Heart right ventricle (tissue), 16 donors: ENCODE measurements at regions not wholly inside any gene's neighbourhood (a gene's known extent, or its start where the extent isn't known, plus 50 kb on each side); places are given as distances from the start of the nearest gene placed in this dataset.
A peak's percentile ranks its signal among the peaks of the same experiment; 100 is the strongest.

Source experiments
- ATAC-seq, 8 donors: fragments of 200-7000 bp; cut with Tn5 transposase; one replicate each; pipeline ENCODE4 v1.9.1; 2020; ENCODE audit warnings: mild to moderate bottlenecking in 8 of 8, moderate library complexity in 8 of 8, moderate number of reproducible peaks in 1 of 8
- DNase-seq, 2 donors: peaks; one replicate each; pipeline ENCODE4 v3.0.0-alpha.2; 2020
- H3K27ac ChIP-seq, 10 donors: fragments of 200-600 bp; sonication (generic) in 2 of 10; one replicate each; pipeline versions ENCODE4 v1.5.0 to v1.8.0; 2020 to 2022; ENCODE audit warnings: mild to moderate bottlenecking in 3 of 10
- H3K27me3 ChIP-seq, 7 donors: fragments of 200-600 bp; one replicate each; pipeline ENCODE4 v1.8.0; 2021 to 2022; ENCODE audit warnings: mild to moderate bottlenecking in 2 of 7
- H3K36me3 ChIP-seq, 9 donors: fragments of 200-600 bp; sonication (generic) in 1 of 9; one replicate each; pipeline versions ENCODE4 v1.5.0 to v1.8.0; 2020 to 2022; ENCODE audit warnings: mild to moderate bottlenecking in 2 of 9
- H3K4me1 ChIP-seq, 9 donors: fragments of 200-600 bp; sonication (generic) in 1 of 9; one replicate each; pipeline versions ENCODE4 v1.5.0 to v1.8.0; 2020 to 2022; ENCODE audit warnings: mild to moderate bottlenecking in 4 of 9
- H3K4me3 ChIP-seq, 10 donors: fragments of 200-600 bp; sonication (generic) in 2 of 10; one replicate each; pipeline versions ENCODE4 v1.5.0 to v1.8.0; 2020 to 2022; ENCODE audit warnings: mild to moderate bottlenecking in 7 of 10, moderate library complexity in 2 of 10
- H3K9me3 ChIP-seq, 11 donors: fragments of 200-600 bp in 10 of 11; sonication (generic) in 2 of 11; one replicate each; pipeline versions ENCODE4 v1.5.0 to v1.8.0; 2013 to 2022; ENCODE audit warnings: mild to moderate bottlenecking in 2 of 11, control low read depth in 1 of 11, moderate library complexity in 1 of 11
- CTCF ChIP-seq, 9 donors: fragments of 200-600 bp; sonication (generic) in 2 of 9; IDR thresholded peaks; one replicate each; pipeline versions ENCODE4 v1.5.0 to v1.8.0; 2021 to 2022; ENCODE audit warnings: antibody characterized with exemption in 9 of 9, mild to moderate bottlenecking in 5 of 9, moderate library complexity in 1 of 9
- WGBS, 2 donors: extraction: QIAGEN DNeasy Blood & Tissue Kit; methylation state at CpG; one replicate each; pipeline ENCODE4 v1.1.7; 2013; ENCODE audit warnings: inconsistent platforms in 1 of 2; 5-methylcytosine and 5-hydroxymethylcytosine counted together
- intact Hi-C, 10 donors: fragments of 100-400 bp; cut with DNase I; formaldehyde crosslinking; loops; one replicate each; pipeline versions ENCODE4 v1.11.1 to v1.14.2; 2022
- donor health status: Arrhythmogenic right ventricular cardiomyopathy.
- donor health status: ischemic (EF 13 %, LVEDD 7.1; RV severe dilation, severe dysfunction).
- donor health status: healthy with polysubstance abuse.
- donor health status: DM: no; HTN: yes; CAD: no.
- donor health status: DM: no; HTN: no; CAD: no.
- donor health status: ischemic (EF 25% LVEDD 6.9; RV normal size, moderate dysfunction).
- donor health status: ischemic (EF 25% LVEDD 5.7; RV mildly dilated, moderate dysfunction).
- donor health status: healthy.
- donor health status: DM: yes; HTN: yes; CAD: no.
- donor health status: Ischemic cardiomyopathy.
- donor health status: ischemic (EF 35%, LVEDD 5.7; RV mildly dilated, moderate dysfunction).
- donor health status: nonischemic (EF 11% LVEDD 7.7; RV severe dilation, severe dysfunction).
- donor health status: DM: yes; HTN: yes; CAD: no.
- donor health status: PGD.
- donor health status: ischemic (EF 29% LVEDD 5.4; RV normal size, mild dysfunction).
- donor health status: nonischemic (EF 23%, LVEDD 6.1; RV moderate dilation, normal function).

GRCh38 chr11:71144010-71144409, 108.4 kb downstream of the SHANK2 start:
- Histone ChIP-seq H3K4me1 (peaks cover 0 to 6% (median 0%) of the 10 kb centered on the region in 9 donors), H3K27ac (no peak overlapping the region), H3K9me3 (peaks cover 0 to 6% (median 0%) of the 10 kb centered on the region in 11 donors), H3K27me3 (peaks cover 0 to 33% (median 12%) of the 10 kb centered on the region in 7 donors), H3K36me3 (no peaks in the 10 kb centered on the region), H3K4me3 (no peak overlapping the region)
- DNase-seq = no peak
- ATAC-seq = no peak
- intact Hi-C loops = no loop called here
- TF ChIP-seq CTCF (IDR thresholded peaks at IDR 0.05) = no peak
- WGBS, 2 donors = 79 to 85% methylated on average over 5 of the region's 5 CpGs

DNA sequence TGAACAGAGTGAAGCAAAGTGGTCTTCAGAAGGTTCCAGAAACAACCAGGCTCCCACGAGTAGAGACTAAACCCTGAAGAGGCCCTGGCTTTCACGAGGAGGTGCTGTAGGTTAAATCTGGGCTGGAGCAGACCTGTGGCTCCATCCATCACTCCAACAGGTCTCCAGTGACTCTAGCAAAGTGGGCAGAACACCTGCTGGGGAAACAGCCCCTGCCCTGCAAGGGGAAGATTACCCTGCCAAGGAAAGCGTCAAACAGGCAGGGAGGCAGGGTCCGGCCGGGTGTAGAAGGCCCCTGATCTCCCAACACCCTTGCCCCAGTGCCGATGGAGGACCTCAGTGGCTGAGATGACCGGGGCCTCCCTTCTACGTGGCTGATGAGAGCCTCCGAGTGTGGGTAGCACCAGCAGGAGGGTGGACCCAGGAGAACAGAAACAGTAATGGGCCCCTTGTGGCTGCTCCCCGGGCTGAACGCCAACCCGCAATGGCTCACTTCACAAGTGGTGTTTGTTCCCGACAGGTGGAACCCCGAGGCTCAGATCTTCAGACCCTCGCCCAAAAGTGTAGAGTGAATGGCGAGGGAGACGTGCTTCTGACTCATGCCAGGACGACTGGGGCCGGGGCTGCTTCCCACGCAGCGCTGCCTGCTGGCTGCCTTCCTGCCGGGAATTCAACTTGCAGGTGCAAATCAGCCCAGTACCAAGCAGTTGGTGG, 112.0 kb downstream of the SHANK2 start:
- 82% methylated on average over 22 of the region's 22 CpGs for WGBS, 2 donors
- no peak for TF ChIP-seq CTCF (IDR thresholded peaks at IDR 0.05)
- intact Hi-C loops = no loop called here

DNA sequence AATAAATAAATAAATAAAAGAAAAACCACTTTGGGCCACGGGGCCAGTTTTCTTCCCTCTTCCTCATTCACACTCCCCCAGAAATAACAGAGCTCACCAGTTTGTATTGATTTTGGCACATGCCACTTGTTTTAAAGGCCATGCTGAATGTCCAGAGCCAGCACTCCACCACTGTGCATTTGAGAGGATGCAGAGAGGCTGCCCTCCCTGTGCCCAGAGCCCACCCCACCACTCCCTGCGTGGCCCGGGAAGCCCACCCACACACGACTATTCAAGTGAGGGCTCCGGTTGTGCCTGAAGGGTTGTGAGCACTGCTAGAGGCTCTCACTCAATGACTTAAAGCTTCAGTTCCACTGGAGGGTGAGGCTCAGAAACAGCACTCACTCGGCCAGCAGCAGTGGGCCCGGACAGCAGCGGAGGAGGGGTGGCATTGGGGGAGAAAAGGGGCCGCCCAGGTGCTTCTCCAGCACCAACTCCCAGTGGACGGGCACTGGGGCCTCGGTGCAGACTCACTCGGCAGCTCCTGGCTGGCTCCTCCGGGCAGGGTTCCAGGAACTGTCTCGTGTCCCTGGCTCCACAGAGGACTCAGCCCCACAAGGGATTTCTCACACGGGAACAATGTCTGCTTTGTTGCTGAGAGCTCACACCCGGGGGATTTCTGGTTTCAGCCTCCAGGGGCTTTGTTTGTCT, 112.7 kb downstream of the SHANK2 start:
- WGBS, 2 donors = 37 to 52% methylated on average over 16 of the region's 16 CpGs
- peak; percentile 19 to 63 for DNase-seq
- peaks cover 0 to 20% (median 3%) of the 10 kb centered on the region in 7 donors for H3K27me3 ChIP-seq
- no peak for TF ChIP-seq CTCF (IDR thresholded peaks at IDR 0.05)
- peak in 6 of 8 donors; percentile 38 to 84 (median 68) for ATAC-seq
- no peak overlapping the region for H3K4me3 ChIP-seq
- intact Hi-C loops = no loop called here
- peaks cover 0 to 6% (median 0%) of the 10 kb centered on the region in 9 donors for H3K4me1 ChIP-seq
- no peak overlapping the region for H3K27ac ChIP-seq
- H3K36me3 ChIP-seq = no peaks in the 10 kb centered on the region
- peaks cover 0 to 6% (median 0%) of the 10 kb centered on the region in 11 donors for H3K9me3 ChIP-seq

More for the DNA sequence above, 112.0 kb downstream of the SHANK2 start:
- Histone ChIP-seq H3K9me3 (peaks cover 0 to 6% (median 0%) of the 10 kb centered on the region in 11 donors), H3K27me3 (peaks cover 0 to 25% (median 5%) of the 10 kb centered on the region in 7 donors), H3K4me1 (peaks cover 0 to 6% (median 0%) of the 10 kb centered on the region in 9 donors), H3K4me3 (no peak overlapping the region), H3K36me3 (no peaks in the 10 kb centered on the region), H3K27ac (no peak overlapping the region)
- ATAC-seq = no peak
- DNase-seq = no peak

DNA sequence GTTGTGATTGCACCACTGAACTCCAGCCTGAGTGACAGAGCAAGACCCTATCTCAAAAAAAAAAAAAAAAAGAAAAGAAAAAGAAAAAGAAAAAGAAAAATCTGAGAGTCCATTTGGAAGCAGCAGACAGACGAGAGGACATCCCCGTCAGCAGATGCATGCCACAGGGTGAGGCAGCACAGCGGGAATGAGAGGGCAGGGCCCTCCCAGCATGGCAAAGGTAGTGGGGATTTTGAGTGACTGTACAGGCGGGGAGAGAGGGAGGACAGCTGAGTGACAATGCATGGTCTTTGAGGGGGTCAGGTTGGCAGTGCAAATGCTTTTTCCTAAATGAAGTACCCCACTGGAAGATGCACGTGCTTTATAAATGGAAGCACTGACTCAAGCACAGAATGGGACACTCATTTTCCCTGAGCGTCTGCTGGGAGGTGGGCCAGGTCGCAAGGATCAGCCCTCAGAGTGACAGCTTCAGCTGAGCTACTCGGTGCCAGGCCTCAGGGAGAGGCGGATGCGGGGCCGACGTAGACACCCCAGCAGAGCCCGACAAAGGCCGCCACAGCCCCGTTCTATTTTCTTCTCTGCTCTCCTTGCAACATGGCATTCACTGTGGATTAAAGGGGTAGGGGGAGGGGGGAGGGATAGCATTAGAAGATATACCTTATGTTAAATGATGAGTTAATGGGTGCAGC, 113.5 kb downstream of the SHANK2 start:
- Histone ChIP-seq H3K27ac (no peak overlapping the region), H3K4me1 (peaks cover 0 to 6% (median 0%) of the 10 kb centered on the region in 9 donors), H3K9me3 (peaks cover 0 to under 1% (median 0%) of the 10 kb centered on the region in 11 donors), H3K4me3 (no peak overlapping the region), H3K36me3 (no peaks in the 10 kb centered on the region), H3K27me3 (peaks cover 0 to 12% (median 0%) of the 10 kb centered on the region in 7 donors)
- 73 to 75% methylated on average over 15 of the region's 15 CpGs for WGBS, 2 donors
- intact Hi-C loops = no loop called here
- no peak for TF ChIP-seq CTCF (IDR thresholded peaks at IDR 0.05)
- peak in 1 of 8 donors; percentile 35 for ATAC-seq
- no peak for DNase-seq
